ENCODE measurements at regions not wholly inside any gene's neighbourhood (a gene's known extent, or its start where the extent isn't known, plus 50 kb on each side); places are given as distances from the start of the nearest gene placed in this dataset.
"Not testable (repeated sequence)": the region's sequence is repeated elsewhere in the genome, so short reads cannot be mapped to it uniquely, and the experiment has no call there.

DNA sequence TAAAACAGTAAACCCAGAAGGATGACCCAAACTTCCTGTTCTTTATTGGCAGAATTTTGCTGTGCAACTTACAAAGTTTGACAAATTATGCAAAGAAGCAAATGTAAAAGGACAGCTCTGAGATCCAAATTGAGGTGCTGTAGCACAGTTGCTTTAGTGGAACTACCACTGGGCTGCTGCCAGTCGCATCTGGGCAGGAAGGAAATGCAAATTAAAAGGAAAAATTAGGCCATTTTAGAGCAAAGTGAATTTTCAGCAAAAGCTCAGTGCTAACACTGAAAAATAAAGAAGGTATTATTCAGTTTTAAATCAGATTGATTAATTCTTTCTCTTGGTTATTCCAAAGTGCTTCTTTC lies 104.5 kb downstream of the ZMAT3 start:
- FAIRE-seq: no peak

DNA sequence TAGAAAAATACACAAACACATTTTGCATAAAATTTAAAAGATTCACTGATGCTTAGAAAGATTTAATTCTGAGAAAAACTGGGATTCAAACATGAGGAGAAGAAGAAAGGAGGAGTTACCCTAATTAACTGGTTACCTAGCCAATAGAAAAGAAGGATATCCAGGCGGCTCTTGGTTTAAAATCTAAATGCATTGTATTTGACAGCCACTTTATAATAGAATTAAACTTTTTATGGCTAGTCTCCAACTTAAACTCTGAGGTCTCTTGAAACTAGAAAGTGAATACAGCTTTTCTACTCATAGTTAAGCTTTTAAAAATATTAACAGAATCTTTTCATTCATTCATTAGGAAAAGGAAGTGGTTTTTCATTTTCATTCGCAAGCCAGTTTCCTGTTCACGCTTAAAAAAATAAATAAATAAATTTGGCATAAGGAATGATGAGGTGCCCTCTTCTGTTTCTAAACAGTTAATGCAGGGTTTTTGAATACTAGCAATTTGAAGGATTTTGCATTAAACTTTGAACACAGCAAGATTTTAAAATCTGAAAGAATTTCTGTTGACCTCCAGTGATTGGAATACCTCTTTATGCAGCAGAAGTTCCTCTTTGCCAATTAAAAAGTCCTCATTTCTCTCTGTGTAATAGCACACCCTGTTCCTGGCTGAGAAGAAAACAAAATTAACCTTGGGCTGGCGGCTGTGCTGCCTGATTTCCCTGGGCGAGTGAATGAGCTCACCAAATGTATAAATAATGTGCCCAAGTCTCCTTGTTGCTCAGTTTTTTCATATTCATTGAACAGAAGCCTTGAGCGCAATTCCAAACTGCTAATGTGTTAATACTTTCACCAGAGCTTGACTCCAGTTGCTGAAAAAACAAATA lies 105.1 kb downstream of the ZMAT3 start:
- peak; percentile 100 for FAIRE-seq

DNA sequence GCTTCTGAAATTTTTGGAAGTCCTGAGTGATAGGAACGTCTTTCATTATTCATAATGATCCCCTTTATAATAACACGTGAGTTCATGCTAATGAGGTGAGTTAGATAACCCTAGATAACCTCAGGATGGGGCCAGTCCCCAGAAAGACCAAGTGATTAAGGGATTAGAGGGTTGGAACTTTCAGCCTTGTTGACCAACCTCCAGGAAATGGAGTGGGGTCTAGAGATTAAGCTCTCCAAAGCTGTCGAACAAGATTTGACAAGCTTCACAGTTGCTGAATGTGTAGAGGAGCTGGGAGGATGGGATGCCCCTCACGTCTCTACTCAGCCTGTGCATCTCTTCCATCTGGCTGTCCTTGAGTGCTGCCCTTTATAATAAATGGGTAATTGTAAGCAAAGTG lies 107.1 kb downstream of the ZMAT3 start:
- FAIRE-seq: no peak

DNA sequence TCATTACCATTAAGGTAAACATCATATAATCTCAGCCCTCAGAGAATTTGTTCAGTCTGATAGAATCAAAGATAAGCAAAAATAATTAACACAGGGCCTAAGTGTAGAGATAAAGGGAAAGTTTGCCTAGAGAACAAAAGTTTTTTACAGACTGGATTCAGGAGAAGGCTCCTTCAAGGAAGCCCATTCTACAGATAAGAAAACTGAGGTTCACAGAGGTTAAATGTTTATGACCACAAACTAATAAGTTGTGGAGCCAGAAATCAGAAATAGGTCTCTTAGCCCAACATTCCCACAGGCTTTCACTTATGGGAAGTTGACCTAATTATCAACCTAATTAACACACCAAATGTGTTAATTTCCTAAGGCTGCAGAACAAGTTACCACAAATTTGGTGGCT lies 110.7 kb downstream of the ZMAT3 start:
- FAIRE-seq: no peak

DNA sequence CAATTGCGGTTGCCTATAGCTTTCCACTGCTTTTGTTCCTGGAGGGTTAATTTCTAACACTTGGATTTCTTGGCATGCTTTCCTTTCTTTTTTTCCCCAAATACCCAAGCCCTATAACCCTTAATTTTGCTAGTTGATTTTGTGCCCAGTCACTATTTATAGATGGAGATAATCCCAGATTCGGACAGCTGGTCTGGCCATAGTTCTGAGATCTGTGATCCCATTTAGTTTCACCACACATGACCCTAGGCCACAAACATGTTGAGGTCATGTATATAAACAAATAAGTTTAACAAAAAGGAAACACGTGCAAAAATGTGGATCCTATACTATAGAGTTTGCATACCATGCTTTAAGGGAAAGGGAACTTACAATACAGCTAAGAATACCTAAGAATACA lies 111.4 kb downstream of the ZMAT3 start:
- FAIRE-seq: no peak

DNA sequence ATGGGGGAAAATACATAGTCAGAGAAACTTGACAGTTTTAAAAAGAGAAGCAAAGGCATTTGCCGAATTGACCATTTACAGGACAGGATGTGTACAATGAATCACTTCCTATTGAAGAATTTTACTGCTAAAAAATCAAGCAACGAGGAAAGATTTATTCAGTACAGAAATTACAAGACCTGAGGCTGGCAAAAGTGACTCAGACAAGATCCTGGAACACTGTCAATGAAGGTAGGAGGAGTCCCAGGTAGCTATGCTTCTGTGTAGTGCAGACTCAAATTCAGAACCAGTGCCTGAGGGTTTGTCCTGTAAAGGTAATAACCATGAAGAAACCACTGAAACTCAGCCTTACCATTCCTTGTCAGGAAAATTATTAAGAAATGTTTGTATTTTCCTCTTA lies 120.9 kb downstream of the ZMAT3 start:
- FAIRE-seq: no peak

DNA sequence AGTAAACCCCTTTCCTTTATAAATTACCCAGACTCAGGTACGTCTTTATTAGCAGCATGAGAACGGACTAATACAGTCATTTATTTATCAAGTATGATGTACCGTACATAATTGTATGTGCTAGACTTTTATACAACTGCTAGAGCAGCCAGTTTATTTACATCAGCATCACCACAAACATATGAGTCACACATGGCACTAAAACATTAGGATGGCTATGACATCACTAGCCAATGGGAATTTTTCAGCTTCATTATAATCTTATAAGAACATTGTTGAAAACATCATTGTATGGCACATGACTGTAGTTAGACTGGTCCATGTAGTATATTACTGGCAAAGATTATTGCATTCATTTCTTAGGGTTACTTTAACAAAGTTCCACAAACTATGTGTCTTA lies 121.7 kb downstream of the ZMAT3 start:
- no peak for FAIRE-seq

DNA sequence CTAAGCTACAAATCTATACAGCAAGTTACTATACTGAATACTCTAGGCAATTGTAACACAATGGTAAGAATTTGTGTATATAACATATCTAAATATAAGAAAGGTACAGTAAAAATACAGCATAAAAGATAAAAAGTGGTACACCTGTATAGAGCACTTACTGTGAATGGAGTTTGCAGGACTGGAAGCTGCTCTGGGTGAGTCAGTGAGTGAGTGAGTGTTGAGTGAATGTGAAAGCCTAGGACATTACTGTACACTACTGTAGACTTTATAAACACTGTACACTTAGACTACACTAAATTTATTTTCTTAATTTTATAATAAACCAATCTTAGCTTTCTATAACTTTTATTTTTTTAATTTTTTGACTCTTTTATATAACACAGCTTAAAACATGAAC lies 123.1 kb downstream of the ZMAT3 start:
- FAIRE-seq: no peak

DNA sequence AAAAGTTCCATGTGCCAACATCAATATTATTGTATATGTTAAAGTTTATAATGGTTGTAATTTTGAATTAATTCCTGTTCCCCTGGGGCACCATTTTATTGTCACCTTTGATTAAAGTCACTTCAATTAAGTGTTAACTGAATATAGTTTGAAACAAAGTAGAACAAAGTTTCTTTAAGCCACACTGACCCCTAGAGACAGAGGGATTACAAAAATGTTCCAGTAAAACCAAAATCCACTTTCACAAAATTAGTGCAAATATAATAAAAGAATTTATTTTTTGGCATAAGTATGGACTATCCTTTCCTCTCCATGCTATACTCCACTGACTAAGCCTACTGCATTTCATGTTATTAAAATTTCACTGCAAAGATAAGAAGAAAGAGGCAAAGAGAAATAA lies 123.9 kb downstream of the ZMAT3 start:
- peak; percentile 5 for FAIRE-seq

DNA sequence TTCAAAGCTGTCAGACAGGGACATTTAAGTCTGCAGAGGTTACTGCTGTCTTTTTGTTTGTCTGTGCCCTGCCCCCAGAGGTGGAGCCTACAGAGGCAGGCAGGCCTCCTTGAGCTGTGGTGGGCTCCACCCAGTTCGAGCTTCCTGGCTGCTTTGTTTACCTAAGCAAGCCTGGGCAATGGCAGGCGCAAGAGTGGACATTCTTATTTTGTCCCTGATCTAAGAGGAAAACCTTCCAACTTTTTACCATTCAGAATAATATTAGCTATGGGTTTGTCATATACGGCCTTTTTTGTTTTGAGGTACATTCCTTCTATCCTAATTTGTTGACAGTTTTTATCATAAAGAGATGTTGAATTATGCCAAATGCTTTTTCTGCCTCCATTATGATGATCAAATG lies 129.3 kb downstream of the ZMAT3 start:
- FAIRE-seq: not testable (repeated sequence)

DNA sequence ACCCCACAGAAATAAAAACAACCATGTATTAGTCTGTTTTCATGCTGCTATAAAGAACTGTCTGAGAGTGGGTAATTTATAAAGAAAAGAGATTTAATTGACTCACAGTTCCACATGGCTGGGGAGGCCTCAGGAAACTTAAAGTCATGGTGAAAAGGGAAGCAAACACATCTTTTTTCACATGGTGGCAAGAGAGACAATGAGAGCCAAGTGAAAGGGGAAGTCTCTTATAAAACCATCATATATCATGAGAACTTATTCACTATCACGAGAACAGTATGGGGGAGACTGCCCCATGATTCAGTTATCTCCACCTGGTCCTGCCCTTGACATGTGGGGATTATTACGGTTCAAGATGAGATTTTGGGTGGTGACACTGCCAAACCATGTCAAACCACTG lies 141.5 kb downstream of the ZMAT3 start:
- FAIRE-seq: no peak

DNA sequence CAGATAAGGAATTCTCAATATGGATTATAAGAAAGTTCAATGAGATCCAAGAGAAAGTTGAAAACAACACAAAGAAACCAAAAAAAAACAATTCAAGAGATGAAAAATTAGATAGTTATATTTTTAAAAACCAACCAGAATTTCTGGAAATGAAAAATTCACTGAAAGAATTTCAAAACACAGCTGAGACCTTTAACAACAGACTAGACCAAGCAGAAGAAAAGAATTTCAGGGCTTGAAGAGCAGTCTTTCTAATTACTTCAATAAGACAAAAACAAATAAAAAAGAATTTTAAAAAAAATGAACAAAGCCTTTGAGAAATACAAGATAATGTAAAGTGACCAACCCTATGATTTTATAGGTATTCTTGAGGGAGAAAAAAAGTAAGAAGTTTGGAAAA lies 155.4 kb downstream of the ZMAT3 start:
- no peak for FAIRE-seq

DNA sequence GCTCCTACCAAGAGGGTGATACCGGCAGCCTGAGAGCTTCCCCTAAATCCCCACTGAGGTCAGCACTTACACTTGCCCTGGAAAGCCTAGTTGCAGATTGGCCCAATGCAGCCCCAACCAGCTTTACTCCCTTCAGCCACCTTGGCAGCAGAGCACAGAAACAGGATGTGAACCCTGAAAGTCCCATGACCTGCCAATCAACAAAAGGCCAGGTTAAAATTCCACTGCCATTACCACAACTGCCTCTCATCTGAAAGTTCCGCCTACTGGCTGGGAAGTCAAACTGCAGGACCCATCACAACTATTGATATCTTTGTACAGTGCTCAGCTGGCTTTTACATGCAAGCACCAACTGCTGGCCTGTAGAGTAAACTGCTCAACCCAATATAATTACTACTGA lies 156.2 kb downstream of the ZMAT3 start:
- no peak for FAIRE-seq

DNA sequence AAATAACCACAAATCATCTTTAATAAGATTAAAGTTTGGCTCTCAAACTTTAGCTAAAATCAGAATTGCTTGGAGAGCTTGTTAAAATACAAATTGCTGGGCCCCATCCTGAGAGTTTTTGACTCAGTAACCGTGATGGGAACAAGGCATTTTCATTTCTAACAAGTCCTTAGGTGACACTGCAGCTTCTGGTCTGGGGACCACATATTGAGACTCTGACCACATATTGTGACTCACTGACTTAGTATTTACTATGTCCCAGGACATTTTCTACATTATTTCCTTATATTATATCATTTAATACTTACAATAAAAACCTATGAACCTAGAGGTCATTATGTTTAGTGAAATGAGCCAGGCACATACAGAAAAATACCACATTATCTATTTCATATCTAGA lies 164.5 kb downstream of the ZMAT3 start:
- no peak for FAIRE-seq

DNA sequence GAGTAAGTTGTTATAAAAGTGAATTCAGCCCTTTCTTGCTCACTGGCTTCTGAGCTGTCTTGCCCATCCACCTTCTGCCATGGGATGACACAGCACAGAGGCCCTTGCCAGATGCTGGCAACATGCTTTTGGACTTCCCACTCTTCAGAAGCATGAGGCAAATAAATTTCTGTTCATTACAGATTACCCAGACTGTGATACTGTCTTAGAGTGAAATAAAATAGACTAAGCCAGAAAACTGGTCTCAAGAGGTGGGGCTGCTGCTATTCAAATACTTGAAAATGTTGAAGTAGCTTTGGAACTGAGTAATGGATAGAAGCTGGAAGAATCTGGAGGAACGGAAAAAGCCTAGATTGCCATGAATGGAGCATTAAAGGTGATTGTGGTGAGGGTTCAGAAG lies 170.4 kb downstream of the ZMAT3 start:
- FAIRE-seq: no peak

DNA sequence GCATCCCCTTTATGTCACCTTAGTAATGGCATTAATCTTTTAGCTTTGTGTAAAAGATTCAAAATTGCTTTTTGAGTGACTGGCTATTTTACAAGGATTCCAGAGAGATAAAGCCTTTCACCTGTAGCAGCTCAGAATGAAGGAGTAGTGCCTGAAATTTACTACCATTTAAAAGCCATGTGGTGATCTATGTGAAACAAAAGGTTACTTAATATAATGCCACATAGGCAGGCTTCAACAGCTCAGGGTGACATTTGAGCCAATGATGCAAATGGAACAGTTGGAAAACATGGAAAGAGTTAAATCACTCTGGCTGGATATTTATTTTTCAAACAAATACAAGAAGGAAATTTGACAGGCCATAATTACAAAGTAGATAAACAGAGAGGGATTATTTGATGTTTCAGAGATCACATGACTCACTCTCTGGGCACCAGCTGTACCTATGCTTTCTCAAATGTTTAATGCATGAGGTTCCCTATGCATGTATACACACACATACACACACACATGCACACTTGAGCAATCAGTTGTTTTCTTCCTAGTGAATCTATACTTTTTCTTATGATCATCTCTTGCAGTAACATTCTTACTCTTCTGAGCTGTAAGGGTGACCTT lies 171.5 kb downstream of the ZMAT3 start:
- FAIRE-seq: peak; percentile 17

DNA sequence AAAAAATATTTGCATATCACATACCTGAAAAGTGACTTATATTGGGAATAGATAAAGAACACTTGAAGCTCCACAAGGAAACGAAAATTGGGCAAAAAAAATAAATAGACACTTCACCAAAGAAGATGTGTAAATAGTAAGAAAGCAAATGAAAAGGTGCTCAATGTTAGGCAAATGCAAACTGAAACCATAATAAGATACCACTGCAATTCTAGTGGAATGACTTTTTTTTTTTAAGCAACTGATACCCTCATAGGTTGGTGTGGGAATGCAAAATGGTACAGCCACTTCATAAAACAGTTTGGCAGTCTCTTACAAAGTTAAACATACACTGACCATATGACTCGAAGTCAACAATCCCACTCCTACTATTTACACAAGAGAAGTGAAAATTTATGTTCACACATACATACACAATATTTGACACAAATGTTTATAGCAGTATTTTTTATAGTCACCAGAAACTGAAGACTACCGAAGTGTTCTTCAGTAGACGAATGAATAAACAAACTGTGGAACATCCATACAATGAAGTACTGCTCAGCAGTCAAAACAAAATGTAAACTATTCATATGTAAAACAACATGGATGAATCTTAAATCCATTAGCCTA lies 176.3 kb downstream of the ZMAT3 start:
- FAIRE-seq: no peak

Data from islet of Langerhans (tissue), 1 donor.